ENCODE measurements at regions not wholly inside any gene's neighbourhood (a gene's known extent, or its start where the extent isn't known, plus 50 kb on each side); places are given as distances from the start of the nearest gene placed in this dataset.

- H3K4me3 ChIP-seq (ENCODE audit: low read depth, low read length): no peak overlapping the region
- no peaks in the 10 kb centered on the region for H3K27me3 ChIP-seq (ENCODE audit: control insufficient read depth, insufficient read depth, low read length)
- ChIA-PET CTCF (interaction anchor here (0.6 kb wide), 1 partner anchor 11 kb away, joined by 3 read pairs; no protein-coding TSS in a partner anchor), POLR2A (no interaction called here)
- DNase-seq (ENCODE audit: low read depth, low spot score): no peak
- TF ChIP-seq, protein P1, sequence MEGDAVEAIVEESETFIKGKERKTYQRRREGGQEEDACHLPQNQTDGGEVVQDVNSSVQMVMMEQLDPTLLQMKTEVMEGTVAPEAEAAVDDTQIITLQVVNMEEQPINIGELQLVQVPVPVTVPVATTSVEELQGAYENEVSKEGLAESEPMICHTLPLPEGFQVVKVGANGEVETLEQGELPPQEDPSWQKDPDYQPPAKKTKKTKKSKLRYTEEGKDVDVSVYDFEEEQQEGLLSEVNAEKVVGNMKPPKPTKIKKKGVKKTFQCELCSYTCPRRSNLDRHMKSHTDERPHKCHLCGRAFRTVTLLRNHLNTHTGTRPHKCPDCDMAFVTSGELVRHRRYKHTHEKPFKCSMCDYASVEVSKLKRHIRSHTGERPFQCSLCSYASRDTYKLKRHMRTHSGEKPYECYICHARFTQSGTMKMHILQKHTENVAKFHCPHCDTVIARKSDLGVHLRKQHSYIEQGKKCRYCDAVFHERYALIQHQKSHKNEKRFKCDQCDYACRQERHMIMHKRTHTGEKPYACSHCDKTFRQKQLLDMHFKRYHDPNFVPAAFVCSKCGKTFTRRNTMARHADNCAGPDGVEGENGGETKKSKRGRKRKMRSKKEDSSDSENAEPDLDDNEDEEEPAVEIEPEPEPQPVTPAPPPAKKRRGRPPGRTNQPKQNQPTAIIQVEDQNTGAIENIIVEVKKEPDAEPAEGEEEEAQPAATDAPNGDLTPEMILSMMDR (IDR thresholded peaks at IDR 0.05; ENCODE audit: low read depth, low read length): no peak
- H3K9me3 ChIP-seq (ENCODE audit: control insufficient read depth, insufficient read depth, low read length): peaks cover 6% of the 10 kb centered on the region; the same call in 1 of the 2 replicates
- no peak overlapping the region for H3K27ac ChIP-seq (ENCODE audit: low read depth, low read length)
These were observed 143.4 kb downstream of the TMEM17 start for GRCh38 chr2:62362561-62362960.

- Histone ChIP-seq H3K4me3 (ENCODE audit: low read depth, low read length) (no peak overlapping the region), H3K9me3 (ENCODE audit: control insufficient read depth, insufficient read depth, low read length) (peaks cover 6% of the 10 kb centered on the region; the same call in 1 of the 2 replicates), H3K27me3 (ENCODE audit: control insufficient read depth, insufficient read depth, low read length) (no peaks in the 10 kb centered on the region), H3K27ac (ENCODE audit: low read depth, low read length) (no peak overlapping the region)
- TF ChIP-seq, protein P1 (IDR thresholded peaks at IDR 0.05; ENCODE audit: low read depth, low read length): no peak
- ChIA-PET CTCF (no interaction called here), POLR2A (no interaction called here)
- no peak for DNase-seq (ENCODE audit: low read depth, low spot score)
These were observed 144.0 kb downstream of the TMEM17 start for GRCh38 chr2:62361964-62362363.

GRCh38 chr2:62354771-62355561, 151.0 kb downstream of the TMEM17 start:
- DNase-seq (ENCODE audit: low read depth, low spot score): no peak
- Histone ChIP-seq H3K9me3 (ENCODE audit: control insufficient read depth, insufficient read depth, low read length) (no peaks in the 10 kb centered on the region), H3K4me3 (ENCODE audit: low read depth, low read length) (no peak overlapping the region), H3K27me3 (ENCODE audit: control insufficient read depth, insufficient read depth, low read length) (no peaks in the 10 kb centered on the region), H3K27ac (ENCODE audit: low read depth, low read length) (no peak overlapping the region)
- POLR2A ChIA-PET: no interaction called here
- CTCF ChIA-PET: interaction anchor here (1.3 kb wide), 1 partner anchor 57 kb away, joined by 4 read pairs; no protein-coding TSS in a partner anchor
- TF ChIP-seq, protein P1 (IDR thresholded peaks at IDR 0.05; ENCODE audit: low read depth, low read length): no peak

DNA sequence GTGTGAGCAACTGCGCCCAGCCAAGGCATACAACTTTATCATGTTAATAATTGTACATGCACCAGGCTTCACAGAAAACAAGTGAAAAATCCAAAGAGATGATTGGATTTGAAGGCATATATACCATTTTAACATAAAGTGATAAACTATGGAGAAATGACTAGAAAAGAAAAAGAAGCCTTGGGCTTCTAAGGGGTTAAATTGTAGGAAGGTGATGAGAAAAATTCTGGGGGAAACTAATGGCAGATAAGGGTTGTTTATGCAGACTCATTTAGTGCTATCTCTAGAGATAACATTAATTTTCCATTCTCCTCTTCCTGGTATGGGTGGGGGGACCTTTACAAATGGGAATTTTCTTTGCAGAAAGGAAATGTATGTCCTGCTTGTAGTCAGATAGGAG, 154.0 kb downstream of the TMEM17 start:
- H3K9me3 ChIP-seq (ENCODE audit: control insufficient read depth, insufficient read depth, low read length): no peaks in the 10 kb centered on the region
- TF ChIP-seq, protein P1 (IDR thresholded peaks at IDR 0.05; ENCODE audit: low read depth, low read length): no peak
- H3K27ac ChIP-seq (ENCODE audit: low read depth, low read length): no peak overlapping the region
- POLR2A ChIA-PET: no interaction called here
- H3K27me3 ChIP-seq (ENCODE audit: control insufficient read depth, insufficient read depth, low read length): no peaks in the 10 kb centered on the region
- DNase-seq (ENCODE audit: low read depth, low spot score): no peak
- CTCF ChIA-PET: no interaction called here
- H3K4me3 ChIP-seq (ENCODE audit: low read depth, low read length): no peak overlapping the region

DNA sequence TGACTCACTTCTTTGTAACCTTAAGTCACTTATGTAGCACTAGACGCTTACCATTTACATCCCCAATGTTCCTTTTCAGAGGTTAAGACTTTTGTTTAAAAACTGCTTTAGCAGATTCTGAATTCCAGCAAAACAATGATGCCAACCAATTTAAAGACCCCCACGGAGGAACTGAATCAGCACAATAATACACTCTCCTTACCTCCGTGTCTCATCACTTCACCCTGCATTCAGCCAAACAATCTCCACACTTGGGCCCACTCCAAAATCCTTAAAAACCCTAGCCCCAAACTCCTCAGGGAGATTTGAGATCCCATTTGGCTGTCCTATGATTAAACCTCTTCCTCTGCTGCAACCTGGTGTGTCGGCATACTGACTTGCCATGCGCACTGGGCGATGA, 153.9 kb downstream of the B3GNT2 start:
- no peak for DNase-seq (ENCODE audit: low read depth, low spot score)
- Histone ChIP-seq H3K27ac (ENCODE audit: low read depth, low read length) (no peak overlapping the region), H3K27me3 (ENCODE audit: control insufficient read depth, insufficient read depth, low read length) (no peaks in the 10 kb centered on the region), H3K4me3 (ENCODE audit: low read depth, low read length) (no peak overlapping the region), H3K9me3 (ENCODE audit: control insufficient read depth, insufficient read depth, low read length) (no peaks in the 10 kb centered on the region)
- ChIA-PET CTCF (no interaction called here), POLR2A (no interaction called here)
- TF ChIP-seq, protein P1 (IDR thresholded peaks at IDR 0.05; ENCODE audit: low read depth, low read length): no peak

Measured in AG04450 (cell line).